ENCODE measurements at regions not wholly inside any gene's neighbourhood (a gene's known extent, or its start where the extent isn't known, plus 50 kb on each side); places are given as distances from the start of the nearest gene placed in this dataset.

DNA sequence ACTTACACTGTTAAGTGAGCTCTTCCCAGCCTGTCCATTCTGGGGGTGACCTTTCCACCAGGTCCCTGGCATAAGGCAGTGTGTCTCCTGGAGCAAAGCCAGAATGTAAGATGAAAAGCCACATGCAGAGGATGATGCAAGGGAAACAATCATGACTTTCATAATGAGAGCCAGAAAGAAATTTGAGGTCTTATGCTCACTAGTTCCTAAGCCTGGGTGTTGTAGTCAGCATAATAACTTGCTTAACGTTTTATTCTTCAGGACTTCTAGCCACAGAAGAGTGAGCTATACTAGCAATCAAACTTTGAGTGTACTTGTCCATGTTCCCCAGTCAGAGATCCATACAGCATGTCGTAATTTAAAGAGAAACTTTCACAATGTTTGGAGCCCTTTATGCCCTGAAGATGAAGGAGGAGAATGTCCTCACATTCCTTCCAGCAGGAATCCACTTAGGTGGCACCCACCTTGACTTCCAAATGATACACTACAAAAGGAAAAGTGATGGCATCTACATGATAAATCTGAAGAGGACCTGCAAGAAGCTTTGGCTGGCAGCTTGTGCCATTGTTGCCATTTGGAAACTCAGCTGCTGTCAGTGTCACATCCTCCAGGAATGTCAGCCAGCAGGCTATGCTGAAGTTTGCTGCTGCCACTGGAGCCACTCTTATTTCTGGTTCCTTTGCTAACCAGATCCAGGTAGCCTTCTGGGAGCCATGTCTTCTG lies 60.5 kb upstream of the FOXD3 start:
- peak; percentile 25 to 41 for ATAC-seq
- H3K27me3 ChIP-seq (ENCODE audit: low read depth), result no peaks in the 10 kb centered on the region
- TF ChIP-seq, protein P1, sequence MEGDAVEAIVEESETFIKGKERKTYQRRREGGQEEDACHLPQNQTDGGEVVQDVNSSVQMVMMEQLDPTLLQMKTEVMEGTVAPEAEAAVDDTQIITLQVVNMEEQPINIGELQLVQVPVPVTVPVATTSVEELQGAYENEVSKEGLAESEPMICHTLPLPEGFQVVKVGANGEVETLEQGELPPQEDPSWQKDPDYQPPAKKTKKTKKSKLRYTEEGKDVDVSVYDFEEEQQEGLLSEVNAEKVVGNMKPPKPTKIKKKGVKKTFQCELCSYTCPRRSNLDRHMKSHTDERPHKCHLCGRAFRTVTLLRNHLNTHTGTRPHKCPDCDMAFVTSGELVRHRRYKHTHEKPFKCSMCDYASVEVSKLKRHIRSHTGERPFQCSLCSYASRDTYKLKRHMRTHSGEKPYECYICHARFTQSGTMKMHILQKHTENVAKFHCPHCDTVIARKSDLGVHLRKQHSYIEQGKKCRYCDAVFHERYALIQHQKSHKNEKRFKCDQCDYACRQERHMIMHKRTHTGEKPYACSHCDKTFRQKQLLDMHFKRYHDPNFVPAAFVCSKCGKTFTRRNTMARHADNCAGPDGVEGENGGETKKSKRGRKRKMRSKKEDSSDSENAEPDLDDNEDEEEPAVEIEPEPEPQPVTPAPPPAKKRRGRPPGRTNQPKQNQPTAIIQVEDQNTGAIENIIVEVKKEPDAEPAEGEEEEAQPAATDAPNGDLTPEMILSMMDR (IDR thresholded peaks at IDR 0.05), result no peak
- H3K9me3 ChIP-seq, result no peaks in the 10 kb centered on the region
- no peak for DNase-seq
- H3K4me3 ChIP-seq, result no peak overlapping the region
- intact Hi-C loops (cut with DNase I), result no loop called here
- H3K27ac ChIP-seq, result no peak overlapping the region
- H3K36me3 ChIP-seq, result no peaks in the 10 kb centered on the region
- no peaks in the 10 kb centered on the region for H3K4me1 ChIP-seq

DNA sequence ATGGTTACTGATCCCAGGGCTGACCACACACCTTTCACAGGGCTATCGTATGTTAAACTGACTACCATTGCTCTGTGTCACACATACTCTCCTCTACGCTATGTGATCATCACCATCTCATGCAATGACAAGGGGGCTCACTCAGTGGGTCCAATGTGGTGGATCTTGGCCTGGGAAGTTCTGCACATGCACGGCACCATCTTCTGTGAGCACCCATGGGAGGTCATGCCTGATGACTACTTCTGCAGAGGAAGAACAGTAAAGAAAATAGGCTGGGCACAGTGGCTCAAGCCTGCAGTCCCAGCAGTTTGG lies 60.0 kb upstream of the FOXD3 start:
- TF ChIP-seq, protein P1 (IDR thresholded peaks at IDR 0.05), result no peak
- DNase-seq, result no peak
- no peaks in the 10 kb centered on the region for H3K36me3 ChIP-seq
- no peak overlapping the region for H3K4me3 ChIP-seq
- H3K27me3 ChIP-seq (ENCODE audit: low read depth), result no peaks in the 10 kb centered on the region
- no peaks in the 10 kb centered on the region for H3K4me1 ChIP-seq
- no peak overlapping the region for H3K27ac ChIP-seq
- no peaks in the 10 kb centered on the region for H3K9me3 ChIP-seq
- ATAC-seq, result no peak
- intact Hi-C loops (cut with DNase I), result no loop called here

DNA sequence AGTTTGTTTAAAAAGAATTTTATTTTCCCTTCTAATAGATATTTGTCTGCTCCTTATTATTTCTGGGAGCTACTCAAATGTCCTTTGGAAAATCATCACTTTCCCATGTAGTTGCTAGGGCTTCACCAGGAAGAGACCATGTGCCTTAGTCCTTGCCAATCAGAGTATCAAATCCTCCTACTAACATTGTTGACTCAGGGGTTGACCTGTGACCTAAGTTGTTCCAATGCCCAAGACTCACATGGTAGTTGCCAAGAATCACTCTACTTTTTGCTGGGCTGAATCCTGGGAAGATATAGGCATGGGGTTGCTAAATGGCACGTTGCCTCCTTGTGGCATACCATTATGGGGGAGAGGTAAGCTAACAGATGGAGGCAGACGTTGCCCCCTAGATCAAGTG lies 58.2 kb upstream of the FOXD3 start:
- H3K36me3 ChIP-seq, result no peaks in the 10 kb centered on the region
- H3K9me3 ChIP-seq, result no peaks in the 10 kb centered on the region
- no peak overlapping the region for H3K4me3 ChIP-seq
- H3K27me3 ChIP-seq (ENCODE audit: low read depth), result no peaks in the 10 kb centered on the region
- no peak overlapping the region for H3K27ac ChIP-seq
- no peaks in the 10 kb centered on the region for H3K4me1 ChIP-seq
- ATAC-seq (no peak), DNase-seq (no peak)
- TF ChIP-seq, protein P1 (IDR thresholded peaks at IDR 0.05), result no peak
- intact Hi-C loops (cut with DNase I), result no loop called here

DNA sequence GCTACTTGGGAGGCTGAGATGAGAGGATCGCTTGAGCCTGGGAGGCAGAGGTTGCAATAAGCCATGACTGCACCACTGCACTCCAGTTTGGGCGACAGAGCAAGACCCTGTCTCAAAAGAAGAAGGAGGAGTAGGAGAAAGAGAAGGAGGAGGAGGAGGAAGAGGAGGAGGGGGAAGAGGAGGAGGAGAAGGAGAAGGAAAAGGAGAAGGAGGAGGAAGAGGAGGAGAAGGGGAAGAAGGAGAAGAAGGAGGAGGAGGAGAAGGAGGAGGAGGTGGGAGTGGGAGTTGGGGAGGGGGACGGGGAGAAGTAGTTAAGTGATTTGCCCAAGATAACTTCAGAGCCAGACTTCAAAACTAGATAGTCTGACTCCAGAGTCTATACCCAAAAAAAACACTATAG lies 55.5 kb upstream of the FOXD3 start:
- Histone ChIP-seq H3K4me3 (no peak overlapping the region), H3K4me1 (no peaks in the 10 kb centered on the region), H3K27me3 (ENCODE audit: low read depth) (no peaks in the 10 kb centered on the region), H3K9me3 (no peaks in the 10 kb centered on the region), H3K27ac (no peak overlapping the region), H3K36me3 (no peaks in the 10 kb centered on the region)
- intact Hi-C loops (cut with DNase I), result no loop called here
- ATAC-seq (no peak), DNase-seq (no peak)
- TF ChIP-seq, protein P1 (IDR thresholded peaks at IDR 0.05), result no peak

DNA sequence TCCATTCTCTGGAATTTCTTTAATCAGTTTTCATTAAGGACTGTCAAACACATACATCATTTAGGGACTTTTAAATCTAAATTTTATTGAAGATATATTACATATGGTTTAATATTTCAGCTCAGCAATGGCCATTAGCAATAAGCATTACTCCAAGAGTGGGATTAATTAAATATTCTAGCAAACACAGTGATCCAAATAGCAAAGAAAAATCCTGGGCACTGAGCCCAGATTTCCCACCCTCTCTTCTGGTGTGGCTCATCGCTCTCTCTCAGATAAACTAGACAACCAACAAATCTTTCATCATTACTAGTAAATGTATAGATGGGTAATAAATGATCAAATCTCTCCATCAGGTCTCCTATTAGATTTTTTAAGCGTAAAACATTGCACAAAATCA lies 53.5 kb upstream of the FOXD3 start:
- H3K9me3 ChIP-seq, result no peaks in the 10 kb centered on the region
- no peaks in the 10 kb centered on the region for H3K27me3 ChIP-seq (ENCODE audit: low read depth)
- intact Hi-C loops (cut with DNase I), result no loop called here
- no peak for ATAC-seq
- no peaks in the 10 kb centered on the region for H3K4me1 ChIP-seq
- H3K4me3 ChIP-seq, result no peak overlapping the region
- H3K36me3 ChIP-seq, result no peaks in the 10 kb centered on the region
- H3K27ac ChIP-seq, result no peak overlapping the region
- TF ChIP-seq, protein P1 (IDR thresholded peaks at IDR 0.05), result no peak
- DNase-seq, result no peak

All from lower lobe of right lung (tissue), 2 donors.